A549 (cell line): ENCODE measurements at regions not wholly inside any gene's neighbourhood (a gene's known extent, or its start where the extent isn't known, plus 50 kb on each side); places are given as distances from the start of the nearest gene placed in this dataset.

Source experiments
- EHF ChIP-seq: fragments of 250-450 bp; sonication (Bioruptor Pico); IDR thresholded peaks from 2 replicates; pipeline ENCODE4 v1.5.0; 2020; ENCODE audit warnings: mild to moderate bottlenecking
- EP300 ChIP-seq, 2 experiments: fragments of >200 bp; sonication (Bioruptor Twin); formaldehyde crosslinking; IDR thresholded peaks; 2 replicates in 1 of 2; 3 replicates in 1 of 2; pipeline ENCODE4 v1.6.1; 2016 to 2017
- FOSL2 ChIP-seq, 2 experiments: fragments of 450-650 bp in 1 of 2; fragments of >200 bp in 1 of 2; sonication (Bioruptor Twin) in 1 of 2; formaldehyde crosslinking; IDR thresholded peaks; 2 replicates each; pipeline versions ENCODE4 v1.5.0 to v1.6.1; 2016 to 2020; ENCODE audit warnings: mild to moderate bottlenecking in 1 of 2, moderate library complexity in 1 of 2
- RCOR1 ChIP-seq: fragments of 150-350 bp; IDR thresholded peaks from 2 replicates; pipeline ENCODE4 v1.6.1; 2014; ENCODE audit warnings: antibody characterized with exemption, low read length, low read depth
- SREBF2 ChIP-seq: fragments of 450-650 bp; IDR thresholded peaks from 2 replicates; pipeline ENCODE4 v1.6.1; 2014; ENCODE audit warnings: mild to moderate bottlenecking, moderate library complexity
- TF ChIP-seq, protein P1 (sequence below): fragments of 200-600 bp; sonication (generic); IDR thresholded peaks from 2 replicates; pipeline ENCODE4 v1.6.1; 2016; ENCODE audit warnings: antibody characterized with exemption, mild to moderate bottlenecking, moderate library complexity
- TF ChIP-seq, protein P2 (sequence below): fragments of >200 bp; sonication (Bioruptor Twin); formaldehyde crosslinking; IDR thresholded peaks from 3 replicates; pipeline ENCODE4 v1.5.1; 2016

DNA sequence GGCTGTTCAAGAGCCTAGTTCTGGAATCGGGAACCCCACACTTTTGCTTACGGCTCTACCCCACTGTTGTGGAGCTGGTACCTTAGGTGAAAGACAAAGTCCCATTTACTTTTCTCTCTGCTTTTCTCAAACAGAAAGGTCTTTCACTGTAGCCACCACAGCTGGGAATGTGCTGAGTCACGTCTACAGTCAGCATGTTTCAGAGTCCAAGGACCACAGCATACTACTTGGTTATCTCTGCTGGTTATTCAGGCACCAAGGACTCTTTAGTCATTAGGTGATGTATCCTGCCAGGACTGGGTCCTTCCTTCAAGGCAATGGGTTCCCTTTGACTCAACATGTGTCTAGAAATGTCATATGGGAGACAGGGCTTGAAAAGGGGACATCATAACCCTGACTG is 266.8 kb upstream of the STEAP1 start:
- TF ChIP-seq EHF (CRISPR knock-in tag) (no peak), EP300 (IDR thresholded peaks at IDR 0.05) (no peak), RCOR1 (no peak), FOSL2 (IDR thresholded peaks at IDR 0.05) (no peak), FOSL2 (CRISPR knock-in tag; IDR thresholded peaks at IDR 0.05) (no peak), SREBF2 (no peak)
- TF ChIP-seq, protein P1, sequence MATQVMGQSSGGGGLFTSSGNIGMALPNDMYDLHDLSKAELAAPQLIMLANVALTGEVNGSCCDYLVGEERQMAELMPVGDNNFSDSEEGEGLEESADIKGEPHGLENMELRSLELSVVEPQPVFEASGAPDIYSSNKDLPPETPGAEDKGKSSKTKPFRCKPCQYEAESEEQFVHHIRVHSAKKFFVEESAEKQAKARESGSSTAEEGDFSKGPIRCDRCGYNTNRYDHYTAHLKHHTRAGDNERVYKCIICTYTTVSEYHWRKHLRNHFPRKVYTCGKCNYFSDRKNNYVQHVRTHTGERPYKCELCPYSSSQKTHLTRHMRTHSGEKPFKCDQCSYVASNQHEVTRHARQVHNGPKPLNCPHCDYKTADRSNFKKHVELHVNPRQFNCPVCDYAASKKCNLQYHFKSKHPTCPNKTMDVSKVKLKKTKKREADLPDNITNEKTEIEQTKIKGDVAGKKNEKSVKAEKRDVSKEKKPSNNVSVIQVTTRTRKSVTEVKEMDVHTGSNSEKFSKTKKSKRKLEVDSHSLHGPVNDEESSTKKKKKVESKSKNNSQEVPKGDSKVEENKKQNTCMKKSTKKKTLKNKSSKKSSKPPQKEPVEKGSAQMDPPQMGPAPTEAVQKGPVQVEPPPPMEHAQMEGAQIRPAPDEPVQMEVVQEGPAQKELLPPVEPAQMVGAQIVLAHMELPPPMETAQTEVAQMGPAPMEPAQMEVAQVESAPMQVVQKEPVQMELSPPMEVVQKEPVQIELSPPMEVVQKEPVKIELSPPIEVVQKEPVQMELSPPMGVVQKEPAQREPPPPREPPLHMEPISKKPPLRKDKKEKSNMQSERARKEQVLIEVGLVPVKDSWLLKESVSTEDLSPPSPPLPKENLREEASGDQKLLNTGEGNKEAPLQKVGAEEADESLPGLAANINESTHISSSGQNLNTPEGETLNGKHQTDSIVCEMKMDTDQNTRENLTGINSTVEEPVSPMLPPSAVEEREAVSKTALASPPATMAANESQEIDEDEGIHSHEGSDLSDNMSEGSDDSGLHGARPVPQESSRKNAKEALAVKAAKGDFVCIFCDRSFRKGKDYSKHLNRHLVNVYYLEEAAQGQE, result no peak
- TF ChIP-seq, protein P2, sequence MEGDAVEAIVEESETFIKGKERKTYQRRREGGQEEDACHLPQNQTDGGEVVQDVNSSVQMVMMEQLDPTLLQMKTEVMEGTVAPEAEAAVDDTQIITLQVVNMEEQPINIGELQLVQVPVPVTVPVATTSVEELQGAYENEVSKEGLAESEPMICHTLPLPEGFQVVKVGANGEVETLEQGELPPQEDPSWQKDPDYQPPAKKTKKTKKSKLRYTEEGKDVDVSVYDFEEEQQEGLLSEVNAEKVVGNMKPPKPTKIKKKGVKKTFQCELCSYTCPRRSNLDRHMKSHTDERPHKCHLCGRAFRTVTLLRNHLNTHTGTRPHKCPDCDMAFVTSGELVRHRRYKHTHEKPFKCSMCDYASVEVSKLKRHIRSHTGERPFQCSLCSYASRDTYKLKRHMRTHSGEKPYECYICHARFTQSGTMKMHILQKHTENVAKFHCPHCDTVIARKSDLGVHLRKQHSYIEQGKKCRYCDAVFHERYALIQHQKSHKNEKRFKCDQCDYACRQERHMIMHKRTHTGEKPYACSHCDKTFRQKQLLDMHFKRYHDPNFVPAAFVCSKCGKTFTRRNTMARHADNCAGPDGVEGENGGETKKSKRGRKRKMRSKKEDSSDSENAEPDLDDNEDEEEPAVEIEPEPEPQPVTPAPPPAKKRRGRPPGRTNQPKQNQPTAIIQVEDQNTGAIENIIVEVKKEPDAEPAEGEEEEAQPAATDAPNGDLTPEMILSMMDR, result no peak
